ENCODE measurements at regions not wholly inside any gene's neighbourhood (a gene's known extent, or its start where the extent isn't known, plus 50 kb on each side); places are given as distances from the start of the nearest gene placed in this dataset.
"Not testable (repeated sequence)": the region's sequence is repeated elsewhere in the genome, so short reads cannot be mapped to it uniquely, and the experiment has no call there.

DNA sequence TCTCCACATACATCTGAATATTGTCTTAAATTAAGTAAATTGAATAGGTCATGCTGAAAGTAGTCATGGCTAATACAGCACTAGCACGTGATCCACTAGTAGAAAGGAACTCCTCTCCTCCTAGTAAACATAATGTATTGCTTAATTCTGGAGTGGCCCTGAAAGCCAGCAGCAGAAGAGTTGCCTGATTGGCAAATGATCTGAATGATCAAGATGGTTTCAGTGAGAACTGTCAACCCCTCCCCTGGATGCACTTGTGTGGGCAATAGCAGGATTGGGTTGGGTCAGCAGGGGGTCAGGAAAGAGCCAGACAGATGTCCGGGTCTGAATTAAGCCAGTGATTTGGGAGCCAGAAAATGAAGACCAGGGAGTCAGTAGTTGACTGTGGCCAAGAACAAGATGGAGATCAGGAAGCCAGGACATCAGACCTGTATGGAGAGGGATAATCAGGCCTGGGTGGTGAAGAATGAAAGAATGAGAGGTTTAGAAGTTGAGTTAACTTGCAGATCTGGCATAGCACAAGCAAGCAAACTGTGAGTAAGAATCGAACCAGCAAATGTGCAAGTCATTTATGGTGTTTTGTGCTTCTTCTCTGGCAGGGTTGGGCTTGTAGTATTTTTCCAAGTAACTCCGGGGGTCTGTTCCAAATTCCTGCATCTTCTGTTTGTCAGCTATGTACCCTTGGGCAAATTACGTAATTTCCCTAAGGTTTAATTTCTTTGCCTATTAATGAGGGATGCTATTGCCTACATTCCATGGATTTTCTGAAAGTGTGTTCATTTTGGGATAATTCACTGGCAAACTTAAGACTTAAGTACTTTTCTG lies 304.9 kb downstream of the CD109 start:
- Histone ChIP-seq H4K91ac (ENCODE audit: low read depth, low read length) (no peak overlapping the region), H3K27ac (ENCODE audit: low read depth, low read length) (no peak overlapping the region), H2BK120ac (ENCODE audit: insufficient read depth, low read length, poor library complexity) (no peak overlapping the region), H4K8ac (ENCODE audit: low read depth, low read length) (no peak overlapping the region), H3K27me3 (ENCODE audit: insufficient read depth, low read length) (no peaks in the 10 kb centered on the region), H3K14ac (ENCODE audit: low read length) (no peak overlapping the region), H3K4me1 (ENCODE audit: control insufficient read depth in 1 of 2, insufficient read depth in 2 of 2, low read length in 2 of 2) (no peaks in the 10 kb centered on the region), H2AK5ac (ENCODE audit: low read length) (no peak overlapping the region), H3K4me3 (ENCODE audit: low read depth, low read length) (no peak overlapping the region), H3K18ac (ENCODE audit: low read length) (no peak overlapping the region), H3K23ac (ENCODE audit: low read length) (no peak overlapping the region), H3K9me3 (ENCODE audit: insufficient read depth, low read depth, low read length) (no peaks in the 10 kb centered on the region), H3K36me3 (ENCODE audit: control insufficient read depth in 1 of 2, insufficient read depth in 2 of 2, low read length in 2 of 2) (no peaks in the 10 kb centered on the region), H3K9ac (ENCODE audit: low read length) (no peak overlapping the region), H3K79me1 (ENCODE audit: low read length) (no peaks in the 10 kb centered on the region), H2BK12ac (ENCODE audit: low read length) (no peak overlapping the region), H2AFZ (ENCODE audit: insufficient read depth, low read length, poor library complexity) (no peak overlapping the region), H2BK5ac (ENCODE audit: low read depth, low read length, poor library complexity) (no peak overlapping the region), H3K4ac (ENCODE audit: low read depth, low read length) (no peak overlapping the region), H3K4me2 (ENCODE audit: low read length) (no peak overlapping the region), H3K79me2 (ENCODE audit: control insufficient read depth, insufficient read depth, low read length, poor library complexity) (no peaks in the 10 kb centered on the region), H4K12ac (ENCODE audit: low read depth, low read length) (no peak overlapping the region)
- DNase-seq, result no peak
- WGBS (ENCODE audit: extremely low coverage, insufficient coverage, insufficient read length), result no CpG with 5 or more reads among the region's 5 CpGs

DNA sequence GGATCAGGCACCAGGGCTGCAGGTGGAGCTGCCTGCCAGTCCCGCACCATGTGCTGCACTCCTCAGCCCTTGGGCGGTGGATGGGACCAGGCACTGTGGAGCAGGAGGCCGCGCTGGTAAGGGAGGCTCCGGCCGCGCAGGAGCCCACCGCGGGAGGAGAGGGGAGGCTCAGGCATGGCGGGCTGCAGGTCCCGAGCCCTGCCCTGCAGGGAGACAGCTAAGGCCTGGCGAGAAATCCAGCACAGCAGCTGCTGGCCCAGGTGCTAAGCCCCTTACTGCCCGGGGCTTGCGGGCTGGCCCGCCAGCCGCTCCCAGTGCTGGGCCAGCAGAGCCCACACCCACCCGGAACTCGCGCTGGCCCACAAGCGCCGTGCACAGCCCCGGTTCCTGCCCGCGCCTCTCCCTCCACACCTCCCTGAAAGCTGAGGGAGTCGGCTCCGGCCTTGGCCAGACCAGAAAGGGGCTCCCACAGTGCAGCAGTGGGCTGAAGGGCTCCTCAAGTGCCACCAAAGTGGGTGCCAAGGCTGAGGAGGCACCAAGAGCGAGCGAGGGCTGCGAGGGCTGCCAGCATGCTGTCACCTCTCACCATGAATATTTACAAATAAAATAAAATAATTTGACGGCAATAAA lies 294.7 kb downstream of the CD109 start:
- not testable (repeated sequence) for H3K14ac ChIP-seq (ENCODE audit: low read length); H2AFZ ChIP-seq (ENCODE audit: insufficient read depth, low read length, poor library complexity); H3K18ac ChIP-seq (ENCODE audit: low read length); H3K79me1 ChIP-seq (ENCODE audit: low read length); H3K4me2 ChIP-seq (ENCODE audit: low read length); H2BK12ac ChIP-seq (ENCODE audit: low read length); DNase-seq; H3K36me3 ChIP-seq (ENCODE audit: control insufficient read depth in 1 of 2, insufficient read depth in 2 of 2, low read length in 2 of 2); H3K79me2 ChIP-seq (ENCODE audit: control insufficient read depth, insufficient read depth, low read length, poor library complexity); H3K9ac ChIP-seq (ENCODE audit: low read length); H3K27me3 ChIP-seq (ENCODE audit: insufficient read depth, low read length); H3K4me1 ChIP-seq (ENCODE audit: control insufficient read depth in 1 of 2, insufficient read depth in 2 of 2, low read length in 2 of 2); H4K12ac ChIP-seq (ENCODE audit: low read depth, low read length); H4K8ac ChIP-seq (ENCODE audit: low read depth, low read length); H2BK5ac ChIP-seq (ENCODE audit: low read depth, low read length, poor library complexity); H4K91ac ChIP-seq (ENCODE audit: low read depth, low read length); H2AK5ac ChIP-seq (ENCODE audit: low read length); H2BK120ac ChIP-seq (ENCODE audit: insufficient read depth, low read length, poor library complexity); H3K23ac ChIP-seq (ENCODE audit: low read length); H3K4me3 ChIP-seq (ENCODE audit: low read depth, low read length); H3K9me3 ChIP-seq (ENCODE audit: insufficient read depth, low read depth, low read length); H3K4ac ChIP-seq (ENCODE audit: low read depth, low read length); H3K27ac ChIP-seq (ENCODE audit: low read depth, low read length)
- WGBS (ENCODE audit: extremely low coverage, insufficient coverage, insufficient read length), result no CpG with 5 or more reads among the region's 30 CpGs

DNA sequence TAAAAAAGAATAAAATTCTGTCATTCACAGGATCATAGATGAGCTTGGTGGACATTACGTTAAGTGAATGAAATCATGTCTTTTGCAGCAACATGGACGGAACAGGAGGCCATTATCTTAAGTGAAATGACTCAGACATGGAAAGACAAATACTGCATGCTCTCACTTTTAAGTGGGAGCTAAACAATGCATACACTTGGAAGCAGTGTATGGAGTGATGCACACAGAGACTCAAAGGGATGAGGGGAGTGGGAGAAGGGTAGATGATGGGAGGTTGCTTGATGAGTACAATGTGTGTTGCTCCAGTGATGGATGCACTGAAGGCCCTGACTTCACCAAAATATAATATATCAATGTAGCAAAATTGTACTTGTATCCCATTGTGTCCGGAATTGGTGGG lies 293.4 kb downstream of the CD109 start:
- no peak overlapping the region for H3K18ac ChIP-seq (ENCODE audit: low read length)
- no peaks in the 10 kb centered on the region for H3K79me1 ChIP-seq (ENCODE audit: low read length)
- H3K4ac ChIP-seq (ENCODE audit: low read depth, low read length), result no peak overlapping the region
- H3K4me2 ChIP-seq (ENCODE audit: low read length), result no peak overlapping the region
- no peaks in the 10 kb centered on the region for H3K36me3 ChIP-seq (ENCODE audit: control insufficient read depth in 1 of 2, insufficient read depth in 2 of 2, low read length in 2 of 2)
- H3K9me3 ChIP-seq (ENCODE audit: insufficient read depth, low read depth, low read length), result peaks cover 3% of the 10 kb centered on the region
- H2AFZ ChIP-seq (ENCODE audit: insufficient read depth, low read length, poor library complexity), result no peak overlapping the region
- no peak overlapping the region for H2BK12ac ChIP-seq (ENCODE audit: low read length)
- no CpG with 5 or more reads among the region's 3 CpGs for WGBS (ENCODE audit: extremely low coverage, insufficient coverage, insufficient read length)
- no peaks in the 10 kb centered on the region for H3K4me1 ChIP-seq (ENCODE audit: control insufficient read depth in 1 of 2, insufficient read depth in 2 of 2, low read length in 2 of 2)
- H3K27me3 ChIP-seq (ENCODE audit: insufficient read depth, low read length), result no peaks in the 10 kb centered on the region
- H3K79me2 ChIP-seq (ENCODE audit: control insufficient read depth, insufficient read depth, low read length, poor library complexity), result no peaks in the 10 kb centered on the region
- H3K4me3 ChIP-seq (ENCODE audit: low read depth, low read length), result no peak overlapping the region
- no peak for DNase-seq
- H2AK5ac ChIP-seq (ENCODE audit: low read length), result no peak overlapping the region
- H2BK120ac ChIP-seq (ENCODE audit: insufficient read depth, low read length, poor library complexity), result no peak overlapping the region
- H3K14ac ChIP-seq (ENCODE audit: low read length), result no peak overlapping the region
- no peak overlapping the region for H3K9ac ChIP-seq (ENCODE audit: low read length)
- H2BK5ac ChIP-seq (ENCODE audit: low read depth, low read length, poor library complexity), result no peak overlapping the region
- no peak overlapping the region for H3K27ac ChIP-seq (ENCODE audit: low read depth, low read length)
- H4K12ac ChIP-seq (ENCODE audit: low read depth, low read length), result no peak overlapping the region
- H4K8ac ChIP-seq (ENCODE audit: low read depth, low read length), result no peak overlapping the region
- no peak overlapping the region for H3K23ac ChIP-seq (ENCODE audit: low read length)
- H4K91ac ChIP-seq (ENCODE audit: low read depth, low read length), result no peak overlapping the region

DNA sequence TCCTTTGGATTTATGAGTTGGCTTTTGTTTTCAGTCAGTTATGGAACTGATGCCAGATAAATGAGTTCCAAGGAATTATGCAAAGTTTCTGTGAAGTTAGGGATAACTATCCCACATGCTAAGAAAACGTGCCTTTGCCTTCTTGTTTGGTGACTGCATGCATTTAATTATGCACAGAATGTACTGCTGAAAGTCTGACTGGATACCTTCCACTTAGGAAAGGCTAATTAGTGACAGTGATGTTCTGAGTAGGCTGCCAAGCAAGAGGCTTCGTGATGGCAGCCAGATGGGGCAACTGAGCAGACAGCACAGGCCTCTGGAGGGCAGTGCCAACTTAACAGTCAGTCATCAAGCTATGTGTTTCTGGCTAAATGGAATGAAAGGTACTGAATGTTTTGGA lies 289.9 kb downstream of the CD109 start:
- H3K14ac ChIP-seq (ENCODE audit: low read length), result no peak overlapping the region
- WGBS (ENCODE audit: extremely low coverage, insufficient coverage, insufficient read length), result no CpG with 5 or more reads among the region's 2 CpGs
- no peaks in the 10 kb centered on the region for H3K4me1 ChIP-seq (ENCODE audit: control insufficient read depth in 1 of 2, insufficient read depth in 2 of 2, low read length in 2 of 2)
- H2AFZ ChIP-seq (ENCODE audit: insufficient read depth, low read length, poor library complexity), result no peak overlapping the region
- no peaks in the 10 kb centered on the region for H3K27me3 ChIP-seq (ENCODE audit: insufficient read depth, low read length)
- H2AK5ac ChIP-seq (ENCODE audit: low read length), result no peak overlapping the region
- peaks cover 3% of the 10 kb centered on the region for H3K9me3 ChIP-seq (ENCODE audit: insufficient read depth, low read depth, low read length)
- no peak overlapping the region for H3K27ac ChIP-seq (ENCODE audit: low read depth, low read length)
- H3K36me3 ChIP-seq (ENCODE audit: control insufficient read depth in 1 of 2, insufficient read depth in 2 of 2, low read length in 2 of 2), result no peaks in the 10 kb centered on the region
- no peak overlapping the region for H4K91ac ChIP-seq (ENCODE audit: low read depth, low read length)
- DNase-seq, result no peak
- no peak overlapping the region for H2BK12ac ChIP-seq (ENCODE audit: low read length)
- no peak overlapping the region for H3K4me3 ChIP-seq (ENCODE audit: low read depth, low read length)
- no peak overlapping the region for H3K23ac ChIP-seq (ENCODE audit: low read length)
- no peak overlapping the region for H4K8ac ChIP-seq (ENCODE audit: low read depth, low read length)
- no peaks in the 10 kb centered on the region for H3K79me1 ChIP-seq (ENCODE audit: low read length)
- H3K4ac ChIP-seq (ENCODE audit: low read depth, low read length), result no peak overlapping the region
- no peak overlapping the region for H4K12ac ChIP-seq (ENCODE audit: low read depth, low read length)
- H3K18ac ChIP-seq (ENCODE audit: low read length), result no peak overlapping the region
- H3K9ac ChIP-seq (ENCODE audit: low read length), result no peak overlapping the region
- no peaks in the 10 kb centered on the region for H3K79me2 ChIP-seq (ENCODE audit: control insufficient read depth, insufficient read depth, low read length, poor library complexity)
- no peak overlapping the region for H3K4me2 ChIP-seq (ENCODE audit: low read length)
- no peak overlapping the region for H2BK5ac ChIP-seq (ENCODE audit: low read depth, low read length, poor library complexity)
- H2BK120ac ChIP-seq (ENCODE audit: insufficient read depth, low read length, poor library complexity), result no peak overlapping the region
